ENCODE measurements at regions not wholly inside any gene's neighbourhood (a gene's known extent, or its start where the extent isn't known, plus 50 kb on each side); places are given as distances from the start of the nearest gene placed in this dataset.

DNA sequence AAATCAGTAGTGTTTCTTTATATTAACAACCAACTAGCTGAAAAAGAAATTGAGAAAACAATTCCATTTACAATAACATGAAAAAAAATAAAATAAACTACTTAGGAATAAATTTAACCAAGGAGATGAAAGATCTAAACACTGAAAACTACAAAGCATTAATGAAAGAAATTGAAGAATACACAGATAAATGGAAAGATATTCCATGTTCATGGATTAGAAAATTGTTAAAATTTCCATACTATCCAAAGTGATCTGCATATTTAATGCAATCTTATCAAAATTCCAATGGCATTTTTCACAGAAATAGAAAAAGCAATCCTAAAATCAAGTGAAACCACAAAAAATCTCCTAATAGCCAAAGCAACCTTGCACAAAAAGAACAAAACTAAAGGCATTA lies 320.2 kb upstream of the GRAMD2B start:
- DNase-seq (ENCODE audit: low read depth), result no peak
- TF ChIP-seq, protein P1, sequence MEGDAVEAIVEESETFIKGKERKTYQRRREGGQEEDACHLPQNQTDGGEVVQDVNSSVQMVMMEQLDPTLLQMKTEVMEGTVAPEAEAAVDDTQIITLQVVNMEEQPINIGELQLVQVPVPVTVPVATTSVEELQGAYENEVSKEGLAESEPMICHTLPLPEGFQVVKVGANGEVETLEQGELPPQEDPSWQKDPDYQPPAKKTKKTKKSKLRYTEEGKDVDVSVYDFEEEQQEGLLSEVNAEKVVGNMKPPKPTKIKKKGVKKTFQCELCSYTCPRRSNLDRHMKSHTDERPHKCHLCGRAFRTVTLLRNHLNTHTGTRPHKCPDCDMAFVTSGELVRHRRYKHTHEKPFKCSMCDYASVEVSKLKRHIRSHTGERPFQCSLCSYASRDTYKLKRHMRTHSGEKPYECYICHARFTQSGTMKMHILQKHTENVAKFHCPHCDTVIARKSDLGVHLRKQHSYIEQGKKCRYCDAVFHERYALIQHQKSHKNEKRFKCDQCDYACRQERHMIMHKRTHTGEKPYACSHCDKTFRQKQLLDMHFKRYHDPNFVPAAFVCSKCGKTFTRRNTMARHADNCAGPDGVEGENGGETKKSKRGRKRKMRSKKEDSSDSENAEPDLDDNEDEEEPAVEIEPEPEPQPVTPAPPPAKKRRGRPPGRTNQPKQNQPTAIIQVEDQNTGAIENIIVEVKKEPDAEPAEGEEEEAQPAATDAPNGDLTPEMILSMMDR (IDR thresholded peaks at IDR 0.05; ENCODE audit: low read depth, low read length, missing control alignments), result no peak
- in situ Hi-C loops (cut with HindIII; ENCODE audit: low sequenced_read_pairs), result no loop called here
- no peak overlapping the region for H3K4me3 ChIP-seq (ENCODE audit: low read depth, low read length)

- in situ Hi-C loops (cut with HindIII; ENCODE audit: low sequenced_read_pairs), result no loop called here
- TF ChIP-seq, protein P1 (IDR thresholded peaks at IDR 0.05; ENCODE audit: low read depth, low read length, missing control alignments), result no peak
- no peak overlapping the region for H3K4me3 ChIP-seq (ENCODE audit: low read depth, low read length)
- no peak for DNase-seq (ENCODE audit: low read depth)
These were observed 319.3 kb upstream of the GRAMD2B start for GRCh38 chr5:126103868-126104267.

- H3K4me3 ChIP-seq (ENCODE audit: low read depth, low read length), result no peak overlapping the region
- DNase-seq (ENCODE audit: low read depth), result no peak
- TF ChIP-seq, protein P1 (IDR thresholded peaks at IDR 0.05; ENCODE audit: low read depth, low read length, missing control alignments), result no peak
- in situ Hi-C loops (cut with HindIII; ENCODE audit: low sequenced_read_pairs), result no loop called here
These were observed 318.9 kb upstream of the GRAMD2B start for GRCh38 chr5:126104341-126104740.

- no peak overlapping the region for H3K4me3 ChIP-seq (ENCODE audit: low read depth, low read length)
These were observed 318.3 kb upstream of the GRAMD2B start for GRCh38 chr5:126104951-126105350.

DNA sequence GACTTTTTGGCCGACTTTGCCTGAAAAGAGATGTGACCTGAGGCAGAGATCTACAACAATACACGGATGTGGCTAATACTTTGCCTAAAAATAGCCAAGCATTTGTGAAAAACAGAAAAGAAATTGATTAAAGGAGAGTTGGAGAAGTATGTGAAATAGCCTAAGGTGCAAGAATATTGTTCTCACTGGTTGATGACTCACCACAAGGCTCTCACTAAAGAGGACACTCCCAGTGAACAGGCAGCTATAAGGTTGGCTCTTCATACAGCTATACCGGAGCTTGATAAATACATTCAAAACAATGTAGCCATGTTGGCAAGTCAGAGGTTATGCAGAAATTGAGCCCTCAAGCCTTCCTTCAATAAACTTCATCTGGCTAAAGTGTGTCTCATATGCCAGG lies 317.2 kb upstream of the GRAMD2B start:
- in situ Hi-C loops (cut with HindIII; ENCODE audit: low sequenced_read_pairs), result no loop called here
- no peak overlapping the region for H3K4me3 ChIP-seq (ENCODE audit: low read depth, low read length)
- DNase-seq (ENCODE audit: low read depth), result no peak
- TF ChIP-seq, protein P1 (IDR thresholded peaks at IDR 0.05; ENCODE audit: low read depth, low read length, missing control alignments), result no peak

More at GRCh38 chr5:126104951-126105350, 318.3 kb upstream of the GRAMD2B start:
- TF ChIP-seq, protein P1 (IDR thresholded peaks at IDR 0.05; ENCODE audit: low read depth, low read length, missing control alignments), result no peak
- in situ Hi-C loops (cut with HindIII; ENCODE audit: low sequenced_read_pairs), result no loop called here
- no peak for DNase-seq (ENCODE audit: low read depth)

- DNase-seq (ENCODE audit: low read depth), result no peak
These were observed 315.8 kb upstream of the GRAMD2B start for GRCh38 chr5:126107381-126107780.

More at GRCh38 chr5:126107381-126107780, 315.8 kb upstream of the GRAMD2B start:
- H3K4me3 ChIP-seq (ENCODE audit: low read depth, low read length), result no peak overlapping the region
- TF ChIP-seq, protein P1 (IDR thresholded peaks at IDR 0.05; ENCODE audit: low read depth, low read length, missing control alignments), result no peak
- in situ Hi-C loops (cut with HindIII; ENCODE audit: low sequenced_read_pairs), result no loop called here
